WERI-Rb-1 (cell line): ENCODE measurements at regions not wholly inside any gene's neighbourhood (a gene's known extent, or its start where the extent isn't known, plus 50 kb on each side); places are given as distances from the start of the nearest gene placed in this dataset.
"Not testable (repeated sequence)": the region's sequence is repeated elsewhere in the genome, so short reads cannot be mapped to it uniquely, and the experiment has no call there.

ENCODE experiments used
- DNase-seq: peaks from one replicate; pipeline ENCODE4 v3.0.0-alpha.2; 2020
- H3K27ac ChIP-seq: fragments of 250-450 bp; sonication (Bioruptor Pico); 2 replicates; pipeline ENCODE4 v1.5.1; 2020; ENCODE audit warnings: mild to moderate bottlenecking, moderate library complexity
- H3K27me3 ChIP-seq: fragments of 250-450 bp; sonication (Bioruptor Pico); 2 replicates; pipeline ENCODE4 v1.5.1; 2021; ENCODE audit warnings: mild to moderate bottlenecking, low read depth, moderate library complexity; ENCODE audit not compliant: insufficient read depth, severe bottlenecking
- H3K36me3 ChIP-seq: fragments of 250-450 bp; sonication (Bioruptor Pico); 2 replicates; pipeline ENCODE4 v1.5.1; 2020; ENCODE audit warnings: mild to moderate bottlenecking, moderate library complexity
- H3K4me3 ChIP-seq: 2 replicates; pipeline ENCODE4 v1.5.1; 2011; ENCODE audit warnings: low read depth, mild to moderate bottlenecking, control low read depth, low read length
- H3K9me3 ChIP-seq: fragments of 250-450 bp; sonication (Bioruptor Pico); 2 replicates; pipeline ENCODE4 v1.5.1; 2021; ENCODE audit warnings: mild to moderate bottlenecking, moderate library complexity; ENCODE audit not compliant: severe bottlenecking
- TF ChIP-seq, protein P1 (sequence below): IDR thresholded peaks from 2 replicates; pipeline ENCODE4 v1.5.1; 2011; ENCODE audit warnings: low read depth, mild to moderate bottlenecking, control low read depth, inconsistent platforms, low read length

DNA sequence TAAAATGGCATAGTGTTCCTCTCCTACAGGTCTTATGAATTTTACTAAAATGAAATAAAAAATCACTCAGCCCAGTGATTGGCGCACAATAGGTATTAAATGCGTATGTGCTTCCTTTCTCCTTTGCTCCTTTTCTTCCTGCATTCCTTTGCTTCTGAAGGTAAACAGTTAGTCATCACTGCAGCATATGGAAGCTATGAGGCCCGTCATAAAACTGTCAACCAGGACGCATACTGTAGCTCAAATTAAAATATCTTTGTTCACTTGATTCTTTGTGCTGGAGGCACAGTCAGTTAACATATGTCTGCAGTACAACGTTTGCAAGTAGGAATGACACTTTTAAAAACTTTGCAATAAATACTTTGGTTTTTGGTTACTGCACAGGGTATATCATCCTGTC lies 374.7 kb downstream of the TCERG1L start:
- TF ChIP-seq, protein P1, sequence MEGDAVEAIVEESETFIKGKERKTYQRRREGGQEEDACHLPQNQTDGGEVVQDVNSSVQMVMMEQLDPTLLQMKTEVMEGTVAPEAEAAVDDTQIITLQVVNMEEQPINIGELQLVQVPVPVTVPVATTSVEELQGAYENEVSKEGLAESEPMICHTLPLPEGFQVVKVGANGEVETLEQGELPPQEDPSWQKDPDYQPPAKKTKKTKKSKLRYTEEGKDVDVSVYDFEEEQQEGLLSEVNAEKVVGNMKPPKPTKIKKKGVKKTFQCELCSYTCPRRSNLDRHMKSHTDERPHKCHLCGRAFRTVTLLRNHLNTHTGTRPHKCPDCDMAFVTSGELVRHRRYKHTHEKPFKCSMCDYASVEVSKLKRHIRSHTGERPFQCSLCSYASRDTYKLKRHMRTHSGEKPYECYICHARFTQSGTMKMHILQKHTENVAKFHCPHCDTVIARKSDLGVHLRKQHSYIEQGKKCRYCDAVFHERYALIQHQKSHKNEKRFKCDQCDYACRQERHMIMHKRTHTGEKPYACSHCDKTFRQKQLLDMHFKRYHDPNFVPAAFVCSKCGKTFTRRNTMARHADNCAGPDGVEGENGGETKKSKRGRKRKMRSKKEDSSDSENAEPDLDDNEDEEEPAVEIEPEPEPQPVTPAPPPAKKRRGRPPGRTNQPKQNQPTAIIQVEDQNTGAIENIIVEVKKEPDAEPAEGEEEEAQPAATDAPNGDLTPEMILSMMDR, result no peak
- Histone ChIP-seq H3K27me3 (no peaks in the 10 kb centered on the region), H3K27ac (no peak overlapping the region), H3K9me3 (no peaks in the 10 kb centered on the region), H3K36me3 (no peaks in the 10 kb centered on the region), H3K4me3 (no peak overlapping the region)
- no peak for DNase-seq

DNA sequence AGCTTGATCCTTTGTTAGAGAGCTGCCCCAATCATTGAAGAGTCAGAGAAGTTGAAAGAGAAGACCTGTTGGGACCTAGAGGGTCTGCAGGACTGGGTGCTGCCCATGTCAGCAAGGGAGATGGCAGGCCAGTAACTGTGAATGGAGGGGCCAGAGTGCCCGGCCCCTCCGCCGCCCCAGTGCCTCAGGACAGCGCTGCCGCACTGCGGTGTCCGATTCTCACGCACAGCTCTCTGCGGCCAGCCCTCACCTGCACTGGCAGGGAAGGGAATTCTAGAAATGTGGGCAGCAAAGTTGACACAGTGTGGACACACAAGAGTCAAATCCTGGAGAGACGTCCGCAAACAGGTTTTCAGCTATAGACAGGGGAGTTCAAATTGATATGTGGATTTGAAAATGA lies 373.5 kb downstream of the TCERG1L start:
- no peak overlapping the region for H3K4me3 ChIP-seq
- TF ChIP-seq, protein P1, result no peak
- H3K36me3 ChIP-seq, result no peaks in the 10 kb centered on the region
- H3K27ac ChIP-seq, result no peak overlapping the region
- H3K27me3 ChIP-seq, result no peaks in the 10 kb centered on the region
- no peaks in the 10 kb centered on the region for H3K9me3 ChIP-seq
- DNase-seq, result no peak

DNA sequence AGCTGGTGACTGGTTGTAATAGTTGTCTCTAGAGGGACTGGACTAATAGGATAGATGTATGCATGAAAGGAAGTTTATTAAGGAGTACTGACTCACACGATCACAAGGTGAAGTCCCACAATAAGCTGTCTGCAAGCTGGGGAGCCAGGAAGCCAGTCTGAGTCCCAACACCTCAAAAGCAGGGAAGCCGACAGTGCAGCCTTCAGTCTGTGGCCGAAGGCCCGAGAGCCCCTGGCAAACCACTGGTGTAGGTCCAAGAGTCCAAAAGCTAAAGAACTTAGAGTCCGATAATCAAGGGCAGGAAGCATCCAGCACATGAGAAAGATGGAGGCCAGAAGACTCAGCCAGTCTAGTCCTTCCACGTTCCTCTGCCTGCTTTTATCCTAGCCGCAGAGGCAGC lies 372.6 kb downstream of the TCERG1L start:
- not testable (repeated sequence) for DNase-seq, H3K9me3 ChIP-seq, H3K27me3 ChIP-seq, H3K27ac ChIP-seq, H3K4me3 ChIP-seq, H3K36me3 ChIP-seq

DNA sequence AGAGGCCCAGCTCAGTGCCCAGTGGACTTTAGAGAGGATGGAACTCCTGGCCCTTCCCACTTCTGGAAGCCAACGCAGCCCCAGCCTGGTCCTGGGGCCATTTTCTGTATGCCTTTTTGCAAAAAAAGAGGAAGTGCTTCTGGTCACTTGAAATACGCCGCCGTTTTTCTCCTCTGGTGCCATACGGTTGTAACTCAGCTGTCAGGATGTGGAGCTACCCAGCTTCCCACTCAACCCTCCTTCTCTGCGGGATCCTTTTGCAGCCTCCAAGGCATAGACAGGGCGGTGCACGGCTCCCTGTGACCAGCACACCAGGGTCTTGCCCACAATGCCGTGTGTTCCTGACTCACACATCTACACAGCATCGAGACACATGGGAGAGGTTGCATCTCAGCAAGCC lies 369.6 kb downstream of the TCERG1L start:
- Histone ChIP-seq H3K27ac (no peak overlapping the region), H3K27me3 (no peaks in the 10 kb centered on the region), H3K4me3 (no peak overlapping the region), H3K9me3 (no peaks in the 10 kb centered on the region), H3K36me3 (no peaks in the 10 kb centered on the region)
- TF ChIP-seq, protein P1, result no peak
- no peak for DNase-seq

DNA sequence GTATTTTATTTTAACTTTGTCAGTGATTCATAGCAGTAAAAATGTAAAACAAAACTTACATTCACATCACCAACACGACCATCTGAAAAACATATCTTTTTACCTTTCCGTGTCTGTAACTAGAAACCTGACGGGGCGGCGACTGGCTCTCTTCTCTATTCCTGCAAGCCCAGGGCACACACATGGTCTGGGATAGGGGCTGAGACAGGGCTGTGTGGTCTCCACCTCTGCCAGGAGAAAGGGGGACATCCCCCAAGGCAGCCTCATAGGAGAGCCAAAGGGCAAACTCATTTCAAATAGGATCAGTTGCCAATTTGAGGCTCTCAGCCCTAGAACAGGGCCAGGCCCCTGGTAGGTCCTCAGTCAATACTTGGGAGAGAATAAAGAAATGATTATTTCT lies 359.4 kb downstream of the TCERG1L start:
- Histone ChIP-seq H3K4me3 (no peak overlapping the region), H3K27me3 (no peaks in the 10 kb centered on the region), H3K9me3 (no peaks in the 10 kb centered on the region), H3K27ac (no peak overlapping the region), H3K36me3 (no peaks in the 10 kb centered on the region)
- DNase-seq, result no peak
- TF ChIP-seq, protein P1, result no peak

DNA sequence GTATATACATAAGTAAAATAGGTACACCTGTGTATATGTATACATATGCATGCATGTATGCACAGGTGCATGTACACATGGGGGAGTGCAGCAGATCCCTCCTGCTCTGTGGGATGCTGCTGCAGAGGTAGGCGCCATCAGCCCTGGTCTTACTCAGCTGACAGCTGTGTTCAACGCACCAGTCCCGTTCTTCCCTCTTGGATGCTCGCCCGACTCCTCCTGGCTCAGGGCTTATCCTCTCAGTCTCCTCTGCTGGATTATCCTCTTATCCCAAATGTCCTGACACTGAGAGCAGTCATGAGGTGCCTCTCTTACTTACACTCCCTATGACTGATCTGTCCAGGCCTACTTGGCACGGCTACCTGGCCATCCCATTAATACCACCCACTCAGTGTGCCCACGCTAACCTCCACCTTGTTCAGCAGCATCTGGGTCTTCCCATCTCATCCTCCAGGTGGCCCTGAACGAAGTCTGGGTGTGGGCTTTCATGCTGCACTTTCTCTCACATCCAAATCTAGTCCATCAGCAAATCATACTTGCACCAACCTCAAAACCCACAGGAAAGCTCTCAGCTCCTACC lies 357.1 kb downstream of the TCERG1L start:
- Histone ChIP-seq H3K36me3 (no peaks in the 10 kb centered on the region), H3K27me3 (no peaks in the 10 kb centered on the region), H3K27ac (no peak overlapping the region), H3K9me3 (no peaks in the 10 kb centered on the region), H3K4me3 (no peak overlapping the region)
- TF ChIP-seq, protein P1, result no peak
- DNase-seq, result peak; percentile 85
